ENCODE measurements at regions not wholly inside any gene's neighbourhood (a gene's known extent, or its start where the extent isn't known, plus 50 kb on each side); places are given as distances from the start of the nearest gene placed in this dataset.

- TF ChIP-seq CTCF (IDR thresholded peaks at IDR 0.05) (no peak), POLR2A (IDR thresholded peaks at IDR 0.05) (no peak)
Observed at GRCh38 chrX:51437521-51437920, 58.9 kb downstream of the NUDT11 start.

Measured in vagina (tissue), 2 donors.